C4-2B (cell line): ENCODE measurements at regions not wholly inside any gene's neighbourhood (a gene's known extent, or its start where the extent isn't known, plus 50 kb on each side); places are given as distances from the start of the nearest gene placed in this dataset.

Experiments used
- ZFX ChIP-seq: fragments of 450-650 bp; IDR thresholded peaks from 2 replicates; pipeline ENCODE4 v1.6.1; 2017
- TF ChIP-seq, protein P1 (sequence below): fragments of 450-650 bp; conservative IDR thresholded peaks from 2 replicates; pipeline ENCODE4 v1.5.1; 2017; ENCODE audit warnings: mild to moderate bottlenecking

DNA sequence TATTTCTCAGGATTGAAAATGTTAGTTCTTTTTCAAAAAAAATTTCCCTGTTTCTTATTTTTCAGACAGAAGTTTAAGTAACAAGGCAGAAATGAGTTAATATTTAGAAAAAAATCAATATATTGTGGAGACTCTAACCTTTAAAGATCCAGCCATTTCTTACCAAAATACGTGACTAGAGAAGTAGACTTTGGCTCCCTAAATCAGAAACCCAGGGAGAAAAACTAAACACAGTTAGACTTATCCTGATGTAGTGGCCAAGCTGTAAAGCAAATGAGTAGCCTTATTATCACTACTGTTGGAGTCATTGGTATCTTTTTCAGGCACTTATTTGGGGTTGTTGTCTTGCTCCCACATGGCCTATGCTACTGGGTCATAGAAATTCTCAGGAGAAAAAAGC is 1556.4 kb upstream of the ADGRL3 start:
- TF ChIP-seq, protein P1, sequence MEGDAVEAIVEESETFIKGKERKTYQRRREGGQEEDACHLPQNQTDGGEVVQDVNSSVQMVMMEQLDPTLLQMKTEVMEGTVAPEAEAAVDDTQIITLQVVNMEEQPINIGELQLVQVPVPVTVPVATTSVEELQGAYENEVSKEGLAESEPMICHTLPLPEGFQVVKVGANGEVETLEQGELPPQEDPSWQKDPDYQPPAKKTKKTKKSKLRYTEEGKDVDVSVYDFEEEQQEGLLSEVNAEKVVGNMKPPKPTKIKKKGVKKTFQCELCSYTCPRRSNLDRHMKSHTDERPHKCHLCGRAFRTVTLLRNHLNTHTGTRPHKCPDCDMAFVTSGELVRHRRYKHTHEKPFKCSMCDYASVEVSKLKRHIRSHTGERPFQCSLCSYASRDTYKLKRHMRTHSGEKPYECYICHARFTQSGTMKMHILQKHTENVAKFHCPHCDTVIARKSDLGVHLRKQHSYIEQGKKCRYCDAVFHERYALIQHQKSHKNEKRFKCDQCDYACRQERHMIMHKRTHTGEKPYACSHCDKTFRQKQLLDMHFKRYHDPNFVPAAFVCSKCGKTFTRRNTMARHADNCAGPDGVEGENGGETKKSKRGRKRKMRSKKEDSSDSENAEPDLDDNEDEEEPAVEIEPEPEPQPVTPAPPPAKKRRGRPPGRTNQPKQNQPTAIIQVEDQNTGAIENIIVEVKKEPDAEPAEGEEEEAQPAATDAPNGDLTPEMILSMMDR = no peak
- no peak for TF ChIP-seq ZFX
